Right lobe of liver (tissue), 4 donors: ENCODE measurements at regions not wholly inside any gene's neighbourhood (a gene's known extent, or its start where the extent isn't known, plus 50 kb on each side); places are given as distances from the start of the nearest gene placed in this dataset.

Source experiments
- CTCF ChIP-seq, 4 donors: fragments of 200-600 bp in 3 of 4; fragments of 450-650 bp in 1 of 4; IDR thresholded peaks; one replicate each; pipeline versions ENCODE4 v1.5.1 to v1.8.0; 2016 to 2022; ENCODE audit warnings: antibody characterized with exemption in 4 of 4, mild to moderate bottlenecking in 2 of 4
- POLR2A ChIP-seq: fragments of 450-650 bp; IDR thresholded peaks from one replicate; pipeline ENCODE4 v1.6.1; 2017; ENCODE audit warnings: antibody characterized with exemption, mild to moderate bottlenecking
- donor health status: DM: no; HTN: no; CAD: no.
- donor health status: DM: no; HTN: no; CAD: no.
- donor health status: DM: no; HTN: yes; CAD: no.

- TF ChIP-seq CTCF (IDR thresholded peaks at IDR 0.05) (no peak), POLR2A (no peak)
Measured at GRCh38 chr11:69398529-69399492, 82.7 kb upstream of the LINC01488 start.
